SH-SY5Y (cell line): ENCODE measurements at regions not wholly inside any gene's neighbourhood (a gene's known extent, or its start where the extent isn't known, plus 50 kb on each side); places are given as distances from the start of the nearest gene placed in this dataset.

Source experiments
- GATA2 ChIP-seq: IDR thresholded peaks from 2 replicates; pipeline ENCODE4 v1.6.1; 2011; ENCODE audit warnings: mild to moderate bottlenecking, low read depth, low read length
- GATA3 ChIP-seq: IDR thresholded peaks from 2 replicates; pipeline ENCODE4 v1.6.1; 2011; ENCODE audit warnings: low read depth, mild to moderate bottlenecking, low read length, moderate library complexity

GRCh38 chr18:22486667-22487066 lies 69.0 kb upstream of the CTAGE1 start:
- TF ChIP-seq GATA2 (no peak), GATA3 (no peak)
